Activated CD4-positive, alpha-beta T cell treated with anti-CD3 and anti-CD28 coated beads for 36 hours (primary cell): ENCODE measurements at regions not wholly inside any gene's neighbourhood (a gene's known extent, or its start where the extent isn't known, plus 50 kb on each side); places are given as distances from the start of the nearest gene placed in this dataset.
"Not testable (repeated sequence)": the region's sequence is repeated elsewhere in the genome, so short reads cannot be mapped to it uniquely, and the experiment has no call there.

Experiments
- ATAC-seq: fragments of 200-7000 bp; cut with Tn5 transposase; one replicate; pipeline ENCODE4 v1.10.0; 2021; ENCODE audit warnings: mild to moderate bottlenecking, moderate library complexity
- CTCF ChIA-PET: fragments of 350-600 bp; sonication (Branson Sonifier 250); formaldehyde crosslinking; loops from one replicate; lab custom pipeline; 2021; ENCODE audit warnings: antibody characterized with exemption; lab: Charles Lee
- POLR2A ChIA-PET: fragments of 350-600 bp; sonication (Branson Sonifier 250); formaldehyde crosslinking; loops from one replicate; lab custom pipeline; 2021; ENCODE audit warnings: antibody characterized with exemption, inconsistent platforms; lab: Charles Lee
- DNase-seq: peaks from one replicate; pipeline ENCODE4 v3.0.0-alpha.2; 2020
- H3K27ac Mint-ChIP-seq: one replicate; pipeline ENCODE4 v1.8.0; 2021; ENCODE audit warnings: mixed read lengths
- H3K27me3 Mint-ChIP-seq: one replicate; pipeline ENCODE4 v1.8.0; 2021; ENCODE audit warnings: mixed read lengths
- H3K36me3 Mint-ChIP-seq: one replicate; pipeline ENCODE4 v1.8.0; 2021; ENCODE audit warnings: low read depth, mixed read lengths
- H3K4me1 Mint-ChIP-seq: one replicate; pipeline ENCODE4 v1.8.0; 2021; ENCODE audit warnings: mixed read lengths
- H3K4me3 Mint-ChIP-seq: one replicate; pipeline ENCODE4 v1.8.0; 2021; ENCODE audit warnings: mild to moderate bottlenecking, moderate library complexity, mixed read lengths
- H3K9me3 Mint-ChIP-seq: one replicate; pipeline ENCODE4 v1.8.0; 2021; ENCODE audit warnings: low read depth, mixed read lengths
- intact Hi-C, 2 experiments: fragments of 100-400 bp; cut with DNase I in 1 of 2; cut with micrococcal nuclease in 1 of 2; formaldehyde crosslinking; loops; one replicate each; pipeline versions ENCODE4 v1.14.2 to v1.15.1; 2022 to 2024; cut with DNase I, micrococcal nuclease

GRCh38 chr1:79711001-79711431, 704.5 kb upstream of the ADGRL4 start:
- no peak overlapping the region for H3K27ac Mint-ChIP-seq
- intact Hi-C loops = loop anchor here in 1 of 2 experiments (10.0 kb wide), 1 partner anchor 64 kb away; no protein-coding TSS in a partner anchor
- H3K9me3 Mint-ChIP-seq = no peaks in the 10 kb centered on the region
- DNase-seq (no peak), ATAC-seq (no peak)
- no peaks in the 10 kb centered on the region for H3K27me3 Mint-ChIP-seq
- no peaks in the 10 kb centered on the region for H3K4me1 Mint-ChIP-seq
- H3K36me3 Mint-ChIP-seq = no peaks in the 10 kb centered on the region
- CTCF ChIA-PET = interaction anchor here (0.6 to 1.0 kb wide), 2 partner anchors 12 to 29 kb away, joined by 3 read pairs; no protein-coding TSS in a partner anchor
- POLR2A ChIA-PET = no interaction called here
- H3K4me3 Mint-ChIP-seq = no peak overlapping the region

GRCh38 chr1:79708646-79709265, 702.2 kb upstream of the ADGRL4 start:
- ATAC-seq (no peak), DNase-seq (no peak)
- ChIA-PET POLR2A (no interaction called here), CTCF (no interaction called here)
- intact Hi-C loops = no loop called here
- Mint-ChIP-seq H3K9me3 (no peaks in the 10 kb centered on the region), H3K4me1 (no peaks in the 10 kb centered on the region), H3K27ac (no peak overlapping the region), H3K36me3 (no peaks in the 10 kb centered on the region), H3K27me3 (no peaks in the 10 kb centered on the region), H3K4me3 (no peak overlapping the region)

- CTCF ChIA-PET = no interaction called here
Measured at GRCh38 chr1:79705218-79705617, 698.7 kb upstream of the ADGRL4 start.

GRCh38 chr1:79704067-79704466, 697.5 kb upstream of the ADGRL4 start:
- H3K27ac Mint-ChIP-seq = no peak overlapping the region
- CTCF ChIA-PET = no interaction called here
- H3K9me3 Mint-ChIP-seq = peaks cover 14% of the 10 kb centered on the region
- intact Hi-C loops = no loop called here
- H3K36me3 Mint-ChIP-seq = no peaks in the 10 kb centered on the region
- no peak overlapping the region for H3K4me3 Mint-ChIP-seq
- no peak for DNase-seq
- ATAC-seq = no peak
- no peaks in the 10 kb centered on the region for H3K4me1 Mint-ChIP-seq
- H3K27me3 Mint-ChIP-seq = no peaks in the 10 kb centered on the region
- POLR2A ChIA-PET = no interaction called here

More at GRCh38 chr1:79705218-79705617, 698.7 kb upstream of the ADGRL4 start:
- H3K27me3 Mint-ChIP-seq = no peaks in the 10 kb centered on the region
- ATAC-seq (no peak), DNase-seq (no peak)
- H3K4me3 Mint-ChIP-seq = no peak overlapping the region
- H3K27ac Mint-ChIP-seq = no peak overlapping the region
- POLR2A ChIA-PET = no interaction called here
- H3K4me1 Mint-ChIP-seq = no peaks in the 10 kb centered on the region
- H3K9me3 Mint-ChIP-seq = peaks cover 8% of the 10 kb centered on the region
- no peaks in the 10 kb centered on the region for H3K36me3 Mint-ChIP-seq
- intact Hi-C loops = no loop called here

GRCh38 chr1:79702336-79702999, 695.9 kb upstream of the ADGRL4 start:
- peaks cover 21% of the 10 kb centered on the region for H3K9me3 Mint-ChIP-seq
- DNase-seq, POLR2A ChIA-PET, CTCF ChIA-PET, H3K36me3 Mint-ChIP-seq, H3K27ac Mint-ChIP-seq, H3K4me1 Mint-ChIP-seq, H3K27me3 Mint-ChIP-seq, ATAC-seq, intact Hi-C loops, H3K4me3 Mint-ChIP-seq: not testable (repeated sequence)

- Mint-ChIP-seq H3K4me3 (no peak overlapping the region), H3K27me3 (no peaks in the 10 kb centered on the region), H3K4me1 (no peaks in the 10 kb centered on the region), H3K9me3 (peaks cover 21% of the 10 kb centered on the region), H3K27ac (no peak overlapping the region), H3K36me3 (no peaks in the 10 kb centered on the region)
- CTCF ChIA-PET = no interaction called here
- intact Hi-C loops = no loop called here
- POLR2A ChIA-PET = no interaction called here
- no peak for ATAC-seq
- no peak for DNase-seq
Measured at GRCh38 chr1:79695138-79695537, 688.6 kb upstream of the ADGRL4 start.

GRCh38 chr1:79694241-79694640, 687.7 kb upstream of the ADGRL4 start:
- Mint-ChIP-seq H3K4me1 (no peaks in the 10 kb centered on the region), H3K27ac (no peak overlapping the region), H3K36me3 (no peaks in the 10 kb centered on the region), H3K27me3 (no peaks in the 10 kb centered on the region), H3K9me3 (peaks cover 16% of the 10 kb centered on the region), H3K4me3 (no peak overlapping the region)
- POLR2A ChIA-PET = no interaction called here
- ATAC-seq (no peak), DNase-seq (no peak)
- CTCF ChIA-PET = interaction anchor here (0.7 kb wide), 1 partner anchor 851 kb away, joined by 5 read pairs; no protein-coding TSS in a partner anchor
- intact Hi-C loops = no loop called here

- POLR2A ChIA-PET = no interaction called here
- H3K9me3 Mint-ChIP-seq = peaks cover 10% of the 10 kb centered on the region
- no peaks in the 10 kb centered on the region for H3K36me3 Mint-ChIP-seq
- ATAC-seq (no peak), DNase-seq (no peak)
- H3K27ac Mint-ChIP-seq = no peak overlapping the region
- CTCF ChIA-PET = no interaction called here
- no peak overlapping the region for H3K4me3 Mint-ChIP-seq
- H3K27me3 Mint-ChIP-seq = no peaks in the 10 kb centered on the region
- intact Hi-C loops = no loop called here
- no peaks in the 10 kb centered on the region for H3K4me1 Mint-ChIP-seq
Measured at GRCh38 chr1:79693441-79694114, 687.0 kb upstream of the ADGRL4 start.

- Mint-ChIP-seq H3K27ac (no peak overlapping the region), H3K4me1 (no peaks in the 10 kb centered on the region), H3K36me3 (no peaks in the 10 kb centered on the region), H3K27me3 (no peaks in the 10 kb centered on the region), H3K4me3 (no peak overlapping the region), H3K9me3 (peaks cover 8% of the 10 kb centered on the region)
- ChIA-PET CTCF (no interaction called here), POLR2A (no interaction called here)
- ATAC-seq (no peak), DNase-seq (no peak)
- intact Hi-C loops = no loop called here
Measured at GRCh38 chr1:79692519-79692918, 686.0 kb upstream of the ADGRL4 start.

- ChIA-PET CTCF (no interaction called here), POLR2A (no interaction called here)
- DNase-seq (no peak), ATAC-seq (no peak)
- no peak overlapping the region for H3K27ac Mint-ChIP-seq
- H3K9me3 Mint-ChIP-seq = peaks cover 7% of the 10 kb centered on the region
- H3K27me3 Mint-ChIP-seq = no peaks in the 10 kb centered on the region
- H3K36me3 Mint-ChIP-seq = no peaks in the 10 kb centered on the region
- no peaks in the 10 kb centered on the region for H3K4me1 Mint-ChIP-seq
- intact Hi-C loops = no loop called here
- no peak overlapping the region for H3K4me3 Mint-ChIP-seq
Measured at GRCh38 chr1:79688932-79689331, 682.4 kb upstream of the ADGRL4 start.

GRCh38 chr1:79683420-79683819, 676.9 kb upstream of the ADGRL4 start:
- Mint-ChIP-seq H3K4me1 (no peaks in the 10 kb centered on the region), H3K9me3 (peaks cover 22% of the 10 kb centered on the region), H3K36me3 (no peaks in the 10 kb centered on the region), H3K27me3 (no peaks in the 10 kb centered on the region), H3K27ac (no peak overlapping the region), H3K4me3 (no peak overlapping the region)
- no peak for DNase-seq
- no peak for ATAC-seq
- intact Hi-C loops = no loop called here
- POLR2A ChIA-PET = no interaction called here
- CTCF ChIA-PET = no interaction called here

- Mint-ChIP-seq H3K27ac (no peak overlapping the region), H3K9me3 (peaks cover 22% of the 10 kb centered on the region), H3K4me3 (no peak overlapping the region), H3K27me3 (no peaks in the 10 kb centered on the region), H3K4me1 (no peaks in the 10 kb centered on the region), H3K36me3 (no peaks in the 10 kb centered on the region)
- ATAC-seq = no peak
- POLR2A ChIA-PET = no interaction called here
- intact Hi-C loops = no loop called here
- DNase-seq = no peak
- CTCF ChIA-PET = no interaction called here
Measured at GRCh38 chr1:79682478-79682877, 675.9 kb upstream of the ADGRL4 start.
